GM23248 (cell line): ENCODE measurements at regions not wholly inside any gene's neighbourhood (a gene's known extent, or its start where the extent isn't known, plus 50 kb on each side); places are given as distances from the start of the nearest gene placed in this dataset.

Experiments used
- EZH2 ChIP-seq: fragments of 200-600 bp; sonication (generic); IDR thresholded peaks from 2 replicates; pipeline ENCODE4 v1.6.1; 2018; ENCODE audit warnings: antibody characterized with exemption, mild to moderate bottlenecking; ENCODE audit not compliant: insufficient read depth, poor library complexity, severe bottlenecking
- EZH2phosphoT487 ChIP-seq: fragments of 200-600 bp; sonication (generic); IDR thresholded peaks from 2 replicates; pipeline ENCODE4 v1.6.1; 2018; ENCODE audit warnings: antibody characterized with exemption, moderate library complexity, mild to moderate bottlenecking, low read depth; ENCODE audit not compliant: insufficient read depth

DNA sequence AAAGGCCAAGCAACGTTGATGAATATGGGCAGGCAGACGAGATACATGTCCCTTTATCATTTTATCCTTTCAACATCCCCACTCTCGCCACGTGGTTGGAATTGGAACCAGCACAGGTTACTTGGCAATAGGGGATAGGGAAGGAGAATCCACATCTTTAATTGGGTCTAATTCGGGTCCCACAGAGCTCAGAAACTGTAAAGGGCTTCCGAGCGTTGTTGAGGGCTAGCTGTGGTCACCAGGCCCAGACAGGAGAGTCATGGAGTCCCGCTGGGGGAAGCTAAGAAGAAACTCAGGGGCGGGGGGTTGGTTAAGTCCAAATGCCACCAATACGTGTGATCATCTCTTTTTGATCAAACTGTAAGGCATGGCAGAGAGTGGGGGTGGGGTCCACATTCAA, 271.3 kb upstream of the ZFHX3 start:
- TF ChIP-seq EZH2, result no peak
- no peak for TF ChIP-seq EZH2phosphoT487
